MCF 10A (cell line): ENCODE measurements at regions not wholly inside any gene's neighbourhood (a gene's known extent, or its start where the extent isn't known, plus 50 kb on each side); places are given as distances from the start of the nearest gene placed in this dataset.

Experiments
- BruUV-seq: library from RNA; stranded (reverse); fragments of 400-500 nt; replicated peaks from 2 replicates; lab custom pipeline; 2021; lab: Mats Ljungman, UMichigan
- CTCF ChIA-PET: fragments of 300-600 bp; sonication (Branson Sonifier 250); formaldehyde crosslinking; extraction: SDS; loops from one replicate; lab custom pipeline; 2021; ENCODE audit warnings: antibody characterized with exemption, inconsistent platforms; lab: Yijun Ruan, JAX
- POLR2A ChIA-PET: fragments of 300-600, 350-650 bp; sonication (Branson Sonifier 250); formaldehyde crosslinking; extraction: SDS; loops from one replicate; lab custom pipeline; 2020; ENCODE audit warnings: antibody characterized with exemption, inconsistent platforms; lab: Yijun Ruan, JAX
- DNase-seq: peaks from one replicate; pipeline ENCODE4 v3.0.0-alpha.2; 2018; ENCODE audit not compliant: unreplicated experiment
- H3K27ac Mint-ChIP-seq: one replicate; pipeline ENCODE4 v1.8.0; 2022; ENCODE audit warnings: mild to moderate bottlenecking, low read depth, mixed read lengths; ENCODE audit not compliant: unreplicated experiment
- H3K27me3 Mint-ChIP-seq: one replicate; pipeline ENCODE4 v1.8.0; 2022; ENCODE audit warnings: mixed read lengths; ENCODE audit not compliant: insufficient read depth, unreplicated experiment
- H3K36me3 Mint-ChIP-seq: one replicate; pipeline ENCODE4 v1.8.0; 2022; ENCODE audit warnings: mild to moderate bottlenecking, moderate library complexity, mixed read lengths; ENCODE audit not compliant: insufficient read depth, unreplicated experiment
- H3K4me1 Mint-ChIP-seq: one replicate; pipeline ENCODE4 v1.8.0; 2022; ENCODE audit warnings: mixed read lengths; ENCODE audit not compliant: insufficient read depth, unreplicated experiment
- H3K4me3 Mint-ChIP-seq: one replicate; pipeline ENCODE4 v1.8.0; 2022; ENCODE audit warnings: mild to moderate bottlenecking, moderate library complexity, mixed read lengths; ENCODE audit not compliant: unreplicated experiment
- H3K9me3 Mint-ChIP-seq: one replicate; pipeline ENCODE4 v1.8.0; 2022; ENCODE audit warnings: mixed read lengths; ENCODE audit not compliant: unreplicated experiment
- CTCF ChIP-seq: fragments of 200-600 bp; IDR thresholded peaks from one replicate; pipeline ENCODE4 v1.8.0; 2022; ENCODE audit warnings: antibody characterized with exemption, mild to moderate bottlenecking; ENCODE audit not compliant: unreplicated experiment
- intact Hi-C: fragments of 100-400 bp; cut with micrococcal nuclease; formaldehyde crosslinking; loops from 2 replicates; pipeline ENCODE4 v1.14.1; 2022

- no TSS peak for BruUV-seq
- intact Hi-C loops = no loop called here
- POLR2A ChIA-PET = no interaction called here
- Mint-ChIP-seq H3K27me3 (no peaks in the 10 kb centered on the region), H3K4me1 (no peaks in the 10 kb centered on the region), H3K9me3 (peaks cover 14% of the 10 kb centered on the region), H3K27ac (no peak overlapping the region), H3K4me3 (no peak overlapping the region), H3K36me3 (no peaks in the 10 kb centered on the region)
- TF ChIP-seq CTCF = no peak
- CTCF ChIA-PET = no interaction called here
- DNase-seq = no peak
These were observed 97.0 kb upstream of the UBE3A start for GRCh38 chr15:25535866-25536265.

GRCh38 chr15:25534293-25534692 is 95.5 kb upstream of the UBE3A start:
- intact Hi-C loops = no loop called here
- Mint-ChIP-seq H3K4me1 (no peaks in the 10 kb centered on the region), H3K36me3 (no peaks in the 10 kb centered on the region), H3K4me3 (no peak overlapping the region), H3K27me3 (no peaks in the 10 kb centered on the region), H3K9me3 (peaks cover under 1% of the 10 kb centered on the region), H3K27ac (no peak overlapping the region)
- no TSS peak for BruUV-seq
- DNase-seq = no peak
- ChIA-PET CTCF (interaction anchor here (0.6 to 0.9 kb wide), 3 partner anchors 33 to 1271 kb away, joined by 3 to 4 read pairs (median 3); no protein-coding TSS in a partner anchor), POLR2A (no interaction called here)
- no peak for TF ChIP-seq CTCF

- ChIA-PET CTCF (interaction anchor here (1.1 kb wide), 1 partner anchor 39 kb away, joined by 3 read pairs; no protein-coding TSS in a partner anchor), POLR2A (no interaction called here)
- BruUV-seq = no TSS peak
- intact Hi-C loops = no loop called here
- DNase-seq = no peak
- Mint-ChIP-seq H3K27ac (no peak overlapping the region), H3K4me1 (no peaks in the 10 kb centered on the region), H3K9me3 (peaks cover 5% of the 10 kb centered on the region), H3K36me3 (no peaks in the 10 kb centered on the region), H3K4me3 (no peak overlapping the region), H3K27me3 (no peaks in the 10 kb centered on the region)
- no peak for TF ChIP-seq CTCF
These were observed 93.7 kb upstream of the UBE3A start for GRCh38 chr15:25532269-25533140.

GRCh38 chr15:25529774-25530173 is 91.0 kb upstream of the UBE3A start:
- intact Hi-C loops = no loop called here

More at GRCh38 chr15:25529774-25530173, 91.0 kb upstream of the UBE3A start:
- no peaks in the 10 kb centered on the region for H3K36me3 Mint-ChIP-seq
- H3K27ac Mint-ChIP-seq = no peak overlapping the region
- no peak overlapping the region for H3K4me3 Mint-ChIP-seq
- BruUV-seq = no TSS peak
- no peaks in the 10 kb centered on the region for H3K4me1 Mint-ChIP-seq
- DNase-seq = no peak
- no peaks in the 10 kb centered on the region for H3K27me3 Mint-ChIP-seq
- peaks cover 13% of the 10 kb centered on the region for H3K9me3 Mint-ChIP-seq
- POLR2A ChIA-PET = no interaction called here
- CTCF ChIA-PET = interaction anchor here (0.6 kb wide), 1 partner anchor 19 kb away, joined by 3 read pairs; no protein-coding TSS in a partner anchor
- no peak for TF ChIP-seq CTCF
